ENCODE measurements at regions not wholly inside any gene's neighbourhood (a gene's known extent, or its start where the extent isn't known, plus 50 kb on each side); places are given as distances from the start of the nearest gene placed in this dataset.

DNA sequence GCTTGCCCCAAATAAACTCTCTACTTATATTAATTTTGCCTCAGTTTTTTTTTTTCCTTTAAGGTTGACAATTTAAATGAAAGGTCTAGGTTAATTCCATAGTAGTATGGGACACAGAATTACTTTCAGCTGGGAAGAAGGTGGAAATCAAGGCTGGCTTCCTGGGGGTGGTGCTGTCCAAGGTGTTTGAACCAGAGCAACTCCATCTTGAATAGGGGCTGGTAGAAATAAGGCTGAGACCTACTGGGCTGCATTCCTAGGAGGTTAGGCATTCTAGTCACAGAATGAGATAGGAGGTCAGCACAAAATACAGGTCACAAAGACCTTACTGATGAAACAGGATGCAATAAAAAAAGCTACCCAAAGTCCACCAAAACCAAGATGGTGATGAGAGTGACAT is 1190.8 kb upstream of the AUTS2 start:
- TF ChIP-seq CTCF (IDR thresholded peaks at IDR 0.05) (no peak), POLR2A (IDR thresholded peaks at IDR 0.05) (no peak), POLR2AphosphoS5 (IDR thresholded peaks at IDR 0.05) (no peak)

All from gastroesophageal sphincter (tissue), 3 donors.